ENCODE measurements at regions not wholly inside any gene's neighbourhood (a gene's known extent, or its start where the extent isn't known, plus 50 kb on each side); places are given as distances from the start of the nearest gene placed in this dataset.
"Not testable (repeated sequence)": the region's sequence is repeated elsewhere in the genome, so short reads cannot be mapped to it uniquely, and the experiment has no call there.

DNA sequence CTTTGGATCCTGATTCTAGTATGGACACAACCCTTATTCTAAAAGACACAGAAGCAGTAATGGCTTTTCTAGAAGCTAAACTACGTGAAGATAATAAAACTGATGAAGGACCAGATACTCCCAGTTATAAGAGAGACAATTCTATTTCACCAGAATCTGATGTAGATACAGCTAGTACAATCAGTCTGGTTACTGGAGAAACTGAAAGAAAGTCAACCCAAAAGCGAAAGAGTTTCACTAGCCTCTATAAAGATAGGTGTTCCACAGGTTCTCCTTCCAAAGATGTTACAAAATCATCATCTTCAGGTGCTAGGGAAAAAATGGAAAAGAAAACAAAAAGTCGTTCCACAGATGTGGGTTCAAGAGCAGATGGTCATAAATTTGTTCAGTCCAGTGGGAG is 161.5 kb upstream of the PRSS12 start:
- not testable (repeated sequence) for H3K36me3 ChIP-seq (ENCODE audit: control insufficient read depth in 1 of 2, insufficient read depth in 2 of 2, low read length in 2 of 2); H3K27ac ChIP-seq (ENCODE audit: low read depth, low read length); H2BK12ac ChIP-seq (ENCODE audit: low read length); H4K12ac ChIP-seq (ENCODE audit: low read depth, low read length); H3K23ac ChIP-seq (ENCODE audit: low read length); H3K79me2 ChIP-seq (ENCODE audit: control insufficient read depth, insufficient read depth, low read length, poor library complexity); H2BK5ac ChIP-seq (ENCODE audit: low read depth, low read length, poor library complexity); DNase-seq; H3K79me1 ChIP-seq (ENCODE audit: low read length); H3K14ac ChIP-seq (ENCODE audit: low read length); H3K27me3 ChIP-seq (ENCODE audit: insufficient read depth, low read length); H2BK120ac ChIP-seq (ENCODE audit: insufficient read depth, low read length, poor library complexity); H4K91ac ChIP-seq (ENCODE audit: low read depth, low read length); H4K8ac ChIP-seq (ENCODE audit: low read depth, low read length); H3K4ac ChIP-seq (ENCODE audit: low read depth, low read length); H3K18ac ChIP-seq (ENCODE audit: low read length); H2AK5ac ChIP-seq (ENCODE audit: low read length); H3K9me3 ChIP-seq (ENCODE audit: insufficient read depth, low read depth, low read length); H3K4me2 ChIP-seq (ENCODE audit: low read length); H3K4me3 ChIP-seq (ENCODE audit: low read depth, low read length); H3K9ac ChIP-seq (ENCODE audit: low read length); H2AFZ ChIP-seq (ENCODE audit: insufficient read depth, low read length, poor library complexity); H3K4me1 ChIP-seq (ENCODE audit: control insufficient read depth in 1 of 2, insufficient read depth in 2 of 2, low read length in 2 of 2)
- WGBS (ENCODE audit: extremely low coverage, insufficient coverage, insufficient read length): no CpG with 5 or more reads among the region's 3 CpGs

DNA sequence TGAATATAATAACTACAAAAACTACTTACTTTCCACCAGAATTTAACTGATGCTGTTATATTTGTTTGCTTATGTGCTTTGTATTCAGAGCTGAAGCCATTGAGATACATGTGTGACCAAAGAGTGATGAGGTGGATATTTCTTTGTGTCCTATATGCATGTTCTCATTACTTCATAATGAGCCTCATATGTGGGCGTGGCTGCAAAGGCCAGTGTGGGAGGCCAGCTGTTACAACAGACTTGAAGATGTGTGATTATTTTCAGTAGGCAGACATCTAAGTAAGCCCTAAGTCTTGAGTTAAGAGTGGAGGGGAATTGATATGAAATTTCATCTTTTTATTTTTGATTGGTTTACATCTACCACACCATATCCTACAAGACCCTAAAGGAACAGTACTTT is 163.3 kb upstream of the PRSS12 start:
- not testable (repeated sequence) for H3K4me2 ChIP-seq (ENCODE audit: low read length); H3K14ac ChIP-seq (ENCODE audit: low read length); H3K23ac ChIP-seq (ENCODE audit: low read length); H2BK120ac ChIP-seq (ENCODE audit: insufficient read depth, low read length, poor library complexity); H2BK5ac ChIP-seq (ENCODE audit: low read depth, low read length, poor library complexity); H3K9ac ChIP-seq (ENCODE audit: low read length); H2AK5ac ChIP-seq (ENCODE audit: low read length); H4K8ac ChIP-seq (ENCODE audit: low read depth, low read length); H3K4ac ChIP-seq (ENCODE audit: low read depth, low read length); H4K12ac ChIP-seq (ENCODE audit: low read depth, low read length); H3K79me2 ChIP-seq (ENCODE audit: control insufficient read depth, insufficient read depth, low read length, poor library complexity); H3K4me1 ChIP-seq (ENCODE audit: control insufficient read depth in 1 of 2, insufficient read depth in 2 of 2, low read length in 2 of 2); H3K36me3 ChIP-seq (ENCODE audit: control insufficient read depth in 1 of 2, insufficient read depth in 2 of 2, low read length in 2 of 2); H3K27me3 ChIP-seq (ENCODE audit: insufficient read depth, low read length); DNase-seq; H3K79me1 ChIP-seq (ENCODE audit: low read length); H2AFZ ChIP-seq (ENCODE audit: insufficient read depth, low read length, poor library complexity); H2BK12ac ChIP-seq (ENCODE audit: low read length); H3K18ac ChIP-seq (ENCODE audit: low read length); H3K4me3 ChIP-seq (ENCODE audit: low read depth, low read length); H4K91ac ChIP-seq (ENCODE audit: low read depth, low read length); H3K27ac ChIP-seq (ENCODE audit: low read depth, low read length); H3K9me3 ChIP-seq (ENCODE audit: insufficient read depth, low read depth, low read length)
- WGBS (ENCODE audit: extremely low coverage, insufficient coverage, insufficient read length): no CpG with 5 or more reads among the region's 1 CpG

DNA sequence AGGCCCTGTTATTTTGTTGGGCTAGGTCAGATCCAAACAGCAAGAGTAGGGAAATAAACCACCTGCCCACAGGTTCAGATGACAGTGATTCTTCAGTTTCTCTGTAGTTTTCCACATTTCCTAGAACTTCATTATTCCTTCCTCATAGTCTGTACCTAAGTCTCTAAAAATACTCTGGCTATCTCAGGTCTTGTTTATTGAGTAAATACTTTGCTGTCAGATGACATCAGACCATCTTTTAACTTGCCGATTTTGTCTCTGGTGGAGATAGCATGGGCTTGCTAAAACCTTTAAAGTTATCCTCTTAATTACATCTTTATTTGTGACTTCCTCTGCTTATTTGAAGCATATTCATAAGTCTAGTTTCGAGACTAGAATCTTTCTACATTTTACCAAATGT is 155.1 kb upstream of the METTL14 start:
- not testable (repeated sequence) for H4K8ac ChIP-seq (ENCODE audit: low read depth, low read length); H2BK120ac ChIP-seq (ENCODE audit: insufficient read depth, low read length, poor library complexity); H2BK5ac ChIP-seq (ENCODE audit: low read depth, low read length, poor library complexity); H3K14ac ChIP-seq (ENCODE audit: low read length); H3K4me1 ChIP-seq (ENCODE audit: control insufficient read depth in 1 of 2, insufficient read depth in 2 of 2, low read length in 2 of 2); H3K9ac ChIP-seq (ENCODE audit: low read length); H4K91ac ChIP-seq (ENCODE audit: low read depth, low read length); H3K4me2 ChIP-seq (ENCODE audit: low read length); H2AK5ac ChIP-seq (ENCODE audit: low read length); H3K9me3 ChIP-seq (ENCODE audit: insufficient read depth, low read depth, low read length); H2AFZ ChIP-seq (ENCODE audit: insufficient read depth, low read length, poor library complexity); H3K79me1 ChIP-seq (ENCODE audit: low read length); H3K36me3 ChIP-seq (ENCODE audit: control insufficient read depth in 1 of 2, insufficient read depth in 2 of 2, low read length in 2 of 2); H3K79me2 ChIP-seq (ENCODE audit: control insufficient read depth, insufficient read depth, low read length, poor library complexity); H4K12ac ChIP-seq (ENCODE audit: low read depth, low read length); H3K4ac ChIP-seq (ENCODE audit: low read depth, low read length); H3K4me3 ChIP-seq (ENCODE audit: low read depth, low read length); H3K27me3 ChIP-seq (ENCODE audit: insufficient read depth, low read length); H3K18ac ChIP-seq (ENCODE audit: low read length); H3K23ac ChIP-seq (ENCODE audit: low read length); DNase-seq; H3K27ac ChIP-seq (ENCODE audit: low read depth, low read length); H2BK12ac ChIP-seq (ENCODE audit: low read length)
- no CpG with 5 or more reads among the region's 2 CpGs for WGBS (ENCODE audit: extremely low coverage, insufficient coverage, insufficient read length)

DNA sequence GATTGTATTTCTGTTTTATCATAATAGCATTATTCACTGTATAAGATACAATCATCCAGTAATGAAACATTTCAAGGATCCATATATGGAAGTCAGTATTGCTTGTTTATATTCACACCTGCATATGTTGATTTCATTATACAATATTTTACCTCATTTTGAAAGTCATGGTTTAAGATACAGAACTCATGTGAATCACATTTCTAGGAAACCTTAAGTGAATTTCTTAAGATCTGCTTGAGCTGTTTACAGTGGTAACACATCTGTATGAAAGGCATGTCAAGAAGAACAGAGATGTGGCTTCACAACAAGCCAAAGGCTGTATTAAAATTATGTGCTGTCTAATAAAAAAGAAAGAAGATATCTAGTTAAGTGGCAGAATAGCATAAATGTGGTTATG is 153.2 kb upstream of the METTL14 start:
- H4K91ac ChIP-seq (ENCODE audit: low read depth, low read length); H2AK5ac ChIP-seq (ENCODE audit: low read length); H3K4me3 ChIP-seq (ENCODE audit: low read depth, low read length); H3K36me3 ChIP-seq (ENCODE audit: control insufficient read depth in 1 of 2, insufficient read depth in 2 of 2, low read length in 2 of 2); DNase-seq; H3K14ac ChIP-seq (ENCODE audit: low read length); H3K4ac ChIP-seq (ENCODE audit: low read depth, low read length); H3K79me1 ChIP-seq (ENCODE audit: low read length); H3K27ac ChIP-seq (ENCODE audit: low read depth, low read length); H4K8ac ChIP-seq (ENCODE audit: low read depth, low read length); H3K9ac ChIP-seq (ENCODE audit: low read length); H3K23ac ChIP-seq (ENCODE audit: low read length); H2AFZ ChIP-seq (ENCODE audit: insufficient read depth, low read length, poor library complexity); H3K79me2 ChIP-seq (ENCODE audit: control insufficient read depth, insufficient read depth, low read length, poor library complexity); H3K4me2 ChIP-seq (ENCODE audit: low read length); H3K27me3 ChIP-seq (ENCODE audit: insufficient read depth, low read length); H3K9me3 ChIP-seq (ENCODE audit: insufficient read depth, low read depth, low read length); H2BK12ac ChIP-seq (ENCODE audit: low read length); H2BK120ac ChIP-seq (ENCODE audit: insufficient read depth, low read length, poor library complexity); H2BK5ac ChIP-seq (ENCODE audit: low read depth, low read length, poor library complexity); H3K4me1 ChIP-seq (ENCODE audit: control insufficient read depth in 1 of 2, insufficient read depth in 2 of 2, low read length in 2 of 2); H4K12ac ChIP-seq (ENCODE audit: low read depth, low read length); H3K18ac ChIP-seq (ENCODE audit: low read length): not testable (repeated sequence)

DNA sequence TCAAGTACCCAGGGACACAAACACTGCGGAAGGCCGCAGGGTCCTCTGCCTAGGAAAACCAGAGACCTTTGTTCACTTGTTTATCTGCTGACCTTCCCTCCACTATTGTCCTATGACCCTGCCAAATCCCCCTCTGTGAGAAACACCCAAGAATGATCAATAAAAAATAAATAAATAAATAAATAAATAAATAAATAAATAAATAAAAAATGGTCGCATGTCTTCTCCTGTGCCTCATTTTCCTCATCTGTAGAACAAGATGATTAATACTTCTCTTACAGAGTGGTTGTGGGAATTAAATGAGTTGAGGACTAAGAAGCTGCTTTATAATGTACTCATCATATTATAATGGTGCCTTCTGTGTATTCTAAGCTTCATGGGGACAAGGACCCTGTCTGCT is 149.4 kb upstream of the METTL14 start:
- H2BK5ac ChIP-seq (ENCODE audit: low read depth, low read length, poor library complexity); H3K14ac ChIP-seq (ENCODE audit: low read length); H3K23ac ChIP-seq (ENCODE audit: low read length); H2BK120ac ChIP-seq (ENCODE audit: insufficient read depth, low read length, poor library complexity); H3K27ac ChIP-seq (ENCODE audit: low read depth, low read length); H4K91ac ChIP-seq (ENCODE audit: low read depth, low read length); H3K79me2 ChIP-seq (ENCODE audit: control insufficient read depth, insufficient read depth, low read length, poor library complexity); H4K12ac ChIP-seq (ENCODE audit: low read depth, low read length); H3K9me3 ChIP-seq (ENCODE audit: insufficient read depth, low read depth, low read length); H2AFZ ChIP-seq (ENCODE audit: insufficient read depth, low read length, poor library complexity); H3K4ac ChIP-seq (ENCODE audit: low read depth, low read length); H3K79me1 ChIP-seq (ENCODE audit: low read length); H3K9ac ChIP-seq (ENCODE audit: low read length); H2BK12ac ChIP-seq (ENCODE audit: low read length); H2AK5ac ChIP-seq (ENCODE audit: low read length); H3K36me3 ChIP-seq (ENCODE audit: control insufficient read depth in 1 of 2, insufficient read depth in 2 of 2, low read length in 2 of 2); DNase-seq; H4K8ac ChIP-seq (ENCODE audit: low read depth, low read length); H3K27me3 ChIP-seq (ENCODE audit: insufficient read depth, low read length); H3K4me3 ChIP-seq (ENCODE audit: low read depth, low read length); H3K18ac ChIP-seq (ENCODE audit: low read length); H3K4me1 ChIP-seq (ENCODE audit: control insufficient read depth in 1 of 2, insufficient read depth in 2 of 2, low read length in 2 of 2); H3K4me2 ChIP-seq (ENCODE audit: low read length): not testable (repeated sequence)
- WGBS (ENCODE audit: extremely low coverage, insufficient coverage, insufficient read length): no CpG with 5 or more reads among the region's 3 CpGs

All from trophoblast cell (in vitro differentiated cells and primary cell).